WERI-Rb-1 (cell line): ENCODE measurements at regions not wholly inside any gene's neighbourhood (a gene's known extent, or its start where the extent isn't known, plus 50 kb on each side); places are given as distances from the start of the nearest gene placed in this dataset.

ENCODE experiments used
- DNase-seq: peaks from one replicate; pipeline ENCODE4 v3.0.0-alpha.2; 2020
- H3K27ac ChIP-seq: fragments of 250-450 bp; sonication (Bioruptor Pico); 2 replicates; pipeline ENCODE4 v1.5.1; 2020; ENCODE audit warnings: mild to moderate bottlenecking, moderate library complexity
- H3K27me3 ChIP-seq: fragments of 250-450 bp; sonication (Bioruptor Pico); 2 replicates; pipeline ENCODE4 v1.5.1; 2021; ENCODE audit warnings: mild to moderate bottlenecking, low read depth, moderate library complexity; ENCODE audit not compliant: insufficient read depth, severe bottlenecking
- H3K36me3 ChIP-seq: fragments of 250-450 bp; sonication (Bioruptor Pico); 2 replicates; pipeline ENCODE4 v1.5.1; 2020; ENCODE audit warnings: mild to moderate bottlenecking, moderate library complexity
- H3K4me3 ChIP-seq: 2 replicates; pipeline ENCODE4 v1.5.1; 2011; ENCODE audit warnings: low read depth, mild to moderate bottlenecking, control low read depth, low read length
- H3K9me3 ChIP-seq: fragments of 250-450 bp; sonication (Bioruptor Pico); 2 replicates; pipeline ENCODE4 v1.5.1; 2021; ENCODE audit warnings: mild to moderate bottlenecking, moderate library complexity; ENCODE audit not compliant: severe bottlenecking
- CTCF ChIP-seq: IDR thresholded peaks from 2 replicates; pipeline ENCODE4 v1.5.1; 2011; ENCODE audit warnings: low read depth, mild to moderate bottlenecking, control low read depth, inconsistent platforms, low read length

- H3K4me3 ChIP-seq = no peak overlapping the region
- H3K27me3 ChIP-seq = no peaks in the 10 kb centered on the region
- H3K27ac ChIP-seq = no peak overlapping the region
- 0 out of 2 replicates have a peak, but pooled peaks have one; percentile 4 for TF ChIP-seq CTCF
- peaks cover 4% of the 10 kb centered on the region for H3K9me3 ChIP-seq
- H3K36me3 ChIP-seq = no peaks in the 10 kb centered on the region
- no peak for DNase-seq
Observed at GRCh38 chr1:220368352-220369265, 96.4 kb upstream of the RAB3GAP2 start.

GRCh38 chr1:220367833-220368232 is 95.6 kb upstream of the RAB3GAP2 start:
- no peak overlapping the region for H3K27ac ChIP-seq
- no peak for TF ChIP-seq CTCF
- DNase-seq = no peak
- H3K9me3 ChIP-seq = peaks cover 4% of the 10 kb centered on the region
- H3K36me3 ChIP-seq = no peaks in the 10 kb centered on the region
- no peak overlapping the region for H3K4me3 ChIP-seq
- no peaks in the 10 kb centered on the region for H3K27me3 ChIP-seq

- no peak for DNase-seq
- no peak for TF ChIP-seq CTCF
- no peaks in the 10 kb centered on the region for H3K27me3 ChIP-seq
- peaks cover 4% of the 10 kb centered on the region for H3K9me3 ChIP-seq
- no peak overlapping the region for H3K4me3 ChIP-seq
- no peak overlapping the region for H3K27ac ChIP-seq
- H3K36me3 ChIP-seq = no peaks in the 10 kb centered on the region
Observed at GRCh38 chr1:220366269-220366668, 94.0 kb upstream of the RAB3GAP2 start.

- peak; percentile 87 for DNase-seq
- Histone ChIP-seq H3K9me3 (peaks cover 4% of the 10 kb centered on the region), H3K36me3 (no peaks in the 10 kb centered on the region), H3K27ac (peak overlapping the region; percentile 65), H3K27me3 (no peaks in the 10 kb centered on the region), H3K4me3 (no peak overlapping the region; the same call in 1 of the 2 replicates)
- no peak for TF ChIP-seq CTCF
Observed at GRCh38 chr1:220363196-220363837, 91.1 kb upstream of the RAB3GAP2 start.

GRCh38 chr1:220356981-220357850 is 85.0 kb upstream of the RAB3GAP2 start:
- no peaks in the 10 kb centered on the region for H3K27me3 ChIP-seq
- H3K27ac ChIP-seq = no peak overlapping the region
- no peak for TF ChIP-seq CTCF
- no peak overlapping the region for H3K4me3 ChIP-seq
- H3K9me3 ChIP-seq = no peaks in the 10 kb centered on the region
- H3K36me3 ChIP-seq = no peaks in the 10 kb centered on the region
- DNase-seq = no peak
